Dedifferentiated amniotic fluid mesenchymal stem cell (primary cell): ENCODE measurements at regions not wholly inside any gene's neighbourhood (a gene's known extent, or its start where the extent isn't known, plus 50 kb on each side); places are given as distances from the start of the nearest gene placed in this dataset.

Experiments
- DNase-seq: peaks from one replicate; pipeline ENCODE4 v3.0.0-alpha.2; 2016; ENCODE audit errors: extremely low spot score

- DNase-seq: no peak
Observed at GRCh38 chr4:81826335-81826734, 354.6 kb upstream of the RASGEF1B start.

- DNase-seq: no peak
Observed at GRCh38 chr4:81818385-81818920, 346.7 kb upstream of the RASGEF1B start.

GRCh38 chr4:81816031-81816761 is 344.5 kb upstream of the RASGEF1B start:
- DNase-seq: no peak

GRCh38 chr4:81814987-81815541 is 343.4 kb upstream of the RASGEF1B start:
- DNase-seq: no peak

- DNase-seq: no peak
Observed at GRCh38 chr4:81811562-81812293, 340.0 kb upstream of the RASGEF1B start.

- DNase-seq: no peak
Observed at GRCh38 chr4:81808011-81808672, 336.4 kb upstream of the RASGEF1B start.

GRCh38 chr4:81807386-81807785 is 335.7 kb upstream of the RASGEF1B start:
- no peak for DNase-seq

- DNase-seq: no peak
Observed at GRCh38 chr4:81806485-81806884, 334.8 kb upstream of the RASGEF1B start.

GRCh38 chr4:81804849-81805248 is 333.1 kb upstream of the RASGEF1B start:
- no peak for DNase-seq

- DNase-seq: no peak
Observed at GRCh38 chr4:81802285-81802846, 330.7 kb upstream of the RASGEF1B start.

GRCh38 chr4:81799371-81799770 is 327.7 kb upstream of the RASGEF1B start:
- DNase-seq: no peak

GRCh38 chr4:81796790-81797528 is 325.3 kb upstream of the RASGEF1B start:
- no peak for DNase-seq

GRCh38 chr4:81792521-81792920 is 320.8 kb upstream of the RASGEF1B start:
- DNase-seq: no peak

GRCh38 chr4:81790477-81790876 is 318.8 kb upstream of the RASGEF1B start:
- DNase-seq: no peak

GRCh38 chr4:81789741-81790399 is 318.2 kb upstream of the RASGEF1B start:
- no peak for DNase-seq

GRCh38 chr4:81789158-81789557 is 317.5 kb upstream of the RASGEF1B start:
- DNase-seq: no peak

GRCh38 chr4:81786766-81787165 is 315.1 kb upstream of the RASGEF1B start:
- no peak for DNase-seq

- no peak for DNase-seq
Observed at GRCh38 chr4:81786063-81786763, 314.5 kb upstream of the RASGEF1B start.

- no peak for DNase-seq
Observed at GRCh38 chr4:81785338-81785737, 313.6 kb upstream of the RASGEF1B start.

GRCh38 chr4:81783558-81783957 is 311.9 kb upstream of the RASGEF1B start:
- DNase-seq: no peak
